Gastroesophageal sphincter (tissue), 4 donors: ENCODE measurements at regions not wholly inside any gene's neighbourhood (a gene's known extent, or its start where the extent isn't known, plus 50 kb on each side); places are given as distances from the start of the nearest gene placed in this dataset.

Experiments
- ATAC-seq: fragments of 150-250 bp; one replicate; pipeline ENCODE4 v1.9.1; 2016; ENCODE audit warnings: mild to moderate bottlenecking, moderate library complexity
- H3K27ac ChIP-seq, 4 donors: fragments of 200-600 bp; sonication (generic) in 3 of 4; 1 replicate in 3 of 4; 2 replicates in 1 of 4; pipeline ENCODE4 v1.5.1; 2016 to 2019
- H3K27me3 ChIP-seq: fragments of 200-600 bp; sonication (generic); one replicate; pipeline ENCODE4 v1.5.1; 2019
- H3K36me3 ChIP-seq, 2 donors: fragments of 200-600 bp; sonication (generic); one replicate each; pipeline ENCODE4 v1.5.1; 2019; ENCODE audit warnings: control low read depth in 1 of 2
- H3K4me1 ChIP-seq, 3 donors: fragments of 200-600 bp; sonication (generic); 1 replicate in 2 of 3; 2 replicates in 1 of 3; pipeline ENCODE4 v1.5.1; 2016 to 2019; ENCODE audit warnings: control low read depth in 2 of 3
- H3K4me3 ChIP-seq, 2 donors: fragments of 200-600 bp; sonication (generic); one replicate each; pipeline ENCODE4 v1.5.1; 2019; ENCODE audit warnings: mild to moderate bottlenecking in 1 of 2, moderate library complexity in 1 of 2
- H3K9me3 ChIP-seq, 3 donors: fragments of 200-600 bp; sonication (generic); one replicate each; pipeline ENCODE4 v1.5.1; 2017 to 2019; ENCODE audit warnings: control low read depth in 2 of 3
- CTCF ChIP-seq, 4 experiments: fragments of 200-600 bp in 2 of 4; fragments of 450-650 bp in 2 of 4; sonication (generic) in 1 of 4; IDR thresholded peaks; one replicate each; pipeline ENCODE4 v1.5.1; 2017 to 2019; ENCODE audit warnings: antibody characterized with exemption in 4 of 4, mild to moderate bottlenecking in 2 of 4, moderate library complexity in 2 of 4
- EP300 ChIP-seq: sonication (generic); formaldehyde crosslinking; IDR thresholded peaks from one replicate; pipeline ENCODE4 v1.6.1; 2017; ENCODE audit warnings: antibody characterized with exemption, mild to moderate bottlenecking
- POLR2A ChIP-seq, 2 donors: fragments of 450-650 bp; IDR thresholded peaks; one replicate each; pipeline ENCODE4 v1.6.1; 2017; ENCODE audit warnings: antibody characterized with exemption in 2 of 2, mild to moderate bottlenecking in 2 of 2, moderate library complexity in 1 of 2
- POLR2AphosphoS5 ChIP-seq: sonication (generic); formaldehyde crosslinking; IDR thresholded peaks from one replicate; pipeline ENCODE4 v1.6.1; 2017; ENCODE audit warnings: antibody characterized with exemption
- WGBS, 2 donors: methylation state at CpG; one replicate each; pipeline ENCODE4 v1.1.5; 2018; ENCODE audit warnings: low coverage in 1 of 2; 5-methylcytosine and 5-hydroxymethylcytosine counted together

DNA sequence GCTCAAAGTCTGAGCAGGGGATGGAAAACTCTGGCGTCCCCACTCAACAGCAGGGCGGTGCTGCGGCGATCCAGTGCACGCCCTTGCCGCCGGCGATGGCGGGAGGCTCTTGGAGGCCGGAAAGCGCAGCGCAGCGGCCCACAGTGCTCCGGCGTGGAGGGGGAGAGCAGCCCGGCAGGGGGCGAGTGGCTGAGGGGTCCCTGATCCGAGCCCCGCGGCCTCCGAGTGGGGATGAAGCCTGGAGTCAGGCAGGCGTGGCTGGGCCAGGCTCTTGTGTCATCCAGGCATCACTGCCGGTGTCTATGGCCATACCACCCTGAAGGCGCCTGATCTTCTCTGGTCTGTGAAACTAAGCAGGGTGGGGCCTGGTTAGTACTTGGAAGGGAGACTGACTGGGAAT is 183.1 kb downstream of the ALG10 start:
- no peaks in the 10 kb centered on the region for H3K27me3 ChIP-seq
- no peaks in the 10 kb centered on the region for H3K9me3 ChIP-seq
- H3K4me3 ChIP-seq, result no peak overlapping the region
- no peak for ATAC-seq
- TF ChIP-seq POLR2AphosphoS5 (no peak), EP300 (no peak), CTCF (IDR thresholded peaks at IDR 0.05) (no peak), POLR2A (IDR thresholded peaks at IDR 0.05) (no peak)
- H3K4me1 ChIP-seq, result no peaks in the 10 kb centered on the region
- no peak overlapping the region for H3K27ac ChIP-seq
- no peaks in the 10 kb centered on the region for H3K36me3 ChIP-seq
- 84% methylated on average over 6 of the region's 24 CpGs; no CpG with 5 or more reads in 1 of the 2 donors for WGBS, 2 donors

DNA sequence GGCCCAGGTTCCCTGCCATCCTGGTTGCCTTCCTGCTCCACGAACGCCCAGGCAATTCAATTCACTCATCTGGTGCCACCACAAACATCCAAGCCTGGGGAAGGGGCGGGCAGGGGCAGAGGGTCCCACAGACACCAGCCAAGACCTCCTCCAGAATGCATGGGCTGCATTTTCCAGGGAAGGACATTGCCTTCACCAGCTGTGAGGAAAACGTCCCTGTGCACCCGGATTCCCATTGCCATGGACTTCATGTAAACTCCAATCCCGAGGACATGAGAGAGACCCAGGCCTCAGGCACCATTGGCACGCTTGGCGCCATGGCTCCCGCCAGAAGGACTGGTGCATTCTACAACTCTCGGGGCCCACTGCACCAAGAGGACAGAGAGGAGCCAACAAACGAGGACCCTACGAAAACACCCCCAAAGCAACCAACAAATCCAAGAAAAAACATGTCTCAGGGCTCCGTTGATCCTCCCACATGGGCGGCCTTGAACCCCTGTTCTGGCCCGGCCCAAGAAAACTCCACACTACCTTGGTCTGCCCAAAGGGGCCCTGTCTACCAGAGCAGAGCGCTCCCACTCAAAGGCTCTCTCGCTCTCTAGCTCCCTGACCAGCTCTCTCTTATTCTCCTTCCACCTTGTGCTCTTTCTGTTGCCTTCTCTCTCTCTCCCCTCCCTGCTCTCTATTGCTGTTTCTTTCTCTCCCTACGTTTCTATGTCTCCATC is 183.9 kb downstream of the ALG10 start:
- H3K36me3 ChIP-seq, result no peaks in the 10 kb centered on the region
- 71 to 83% methylated on average over 1 to 8 of the region's 18 CpGs for WGBS, 2 donors
- H3K9me3 ChIP-seq, result no peaks in the 10 kb centered on the region
- no peaks in the 10 kb centered on the region for H3K4me1 ChIP-seq
- peaks cover 2% of the 10 kb centered on the region for H3K27me3 ChIP-seq
- H3K4me3 ChIP-seq, result no peak overlapping the region
- TF ChIP-seq EP300 (no peak), POLR2AphosphoS5 (no peak), CTCF (IDR thresholded peaks at IDR 0.05) (no peak), POLR2A (IDR thresholded peaks at IDR 0.05) (no peak)
- no peak overlapping the region for H3K27ac ChIP-seq
- no peak for ATAC-seq

- no peaks in the 10 kb centered on the region for H3K36me3 ChIP-seq
- no peak for ATAC-seq
- H3K27me3 ChIP-seq, result peaks cover 5% of the 10 kb centered on the region
- no peaks in the 10 kb centered on the region for H3K4me1 ChIP-seq
- TF ChIP-seq CTCF (IDR thresholded peaks at IDR 0.05), result no peak
- TF ChIP-seq EP300, result no peak
- no peak for TF ChIP-seq POLR2A (IDR thresholded peaks at IDR 0.05)
- TF ChIP-seq POLR2AphosphoS5, result no peak
- no peak overlapping the region for H3K4me3 ChIP-seq
- H3K9me3 ChIP-seq, result no peaks in the 10 kb centered on the region
- 80 to 93% methylated on average over 1 to 5 of the region's 11 CpGs for WGBS, 2 donors
- H3K27ac ChIP-seq, result no peak overlapping the region
Observed at GRCh38 chr12:34207858-34208257, 185.6 kb downstream of the ALG10 start.

DNA sequence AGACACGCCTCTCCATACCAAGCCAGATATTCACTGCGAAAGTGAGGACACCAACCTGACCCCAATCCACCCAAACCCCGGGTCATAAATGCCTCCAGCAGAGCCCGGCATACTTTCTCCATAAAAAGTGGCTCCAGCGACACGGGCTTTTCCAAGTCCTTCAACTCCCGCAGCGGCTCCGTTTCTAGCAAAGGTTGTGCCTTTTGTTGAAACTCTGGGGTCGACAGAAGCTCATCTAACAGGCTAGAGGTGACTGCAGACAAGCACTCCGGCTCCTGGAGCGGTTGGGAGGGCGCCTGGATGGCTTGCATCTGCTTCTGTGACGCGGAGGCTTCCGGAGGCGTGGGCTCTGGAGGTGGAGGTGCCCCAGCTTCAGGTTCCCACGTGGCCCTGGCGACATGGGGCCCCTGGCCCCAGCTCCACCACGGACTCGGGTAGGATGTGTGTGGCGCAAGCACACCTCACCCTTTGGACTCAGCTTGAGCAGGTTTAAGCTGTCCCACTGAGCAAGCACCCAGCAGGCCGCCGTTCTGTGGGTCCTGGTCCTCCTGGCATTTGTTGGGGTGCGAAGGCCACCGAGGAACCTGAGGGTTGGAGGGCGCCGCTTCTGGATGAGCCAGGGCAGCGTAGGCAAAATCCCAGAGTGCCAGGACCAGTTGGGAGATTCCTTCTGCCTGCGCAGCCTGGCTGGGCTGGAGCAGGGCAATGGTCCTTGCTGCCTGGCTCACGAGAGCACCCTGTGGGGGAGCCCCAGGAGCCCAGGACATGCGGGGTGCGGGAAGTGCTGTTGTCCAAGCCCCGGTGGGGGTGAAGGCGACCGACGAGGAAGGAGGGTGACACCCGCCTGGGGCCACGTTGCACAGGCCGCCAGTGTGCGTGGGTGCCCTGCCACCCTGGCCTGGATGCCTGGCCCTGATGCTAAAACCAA is 186.3 kb downstream of the ALG10 start:
- H3K4me1 ChIP-seq, result no peaks in the 10 kb centered on the region
- H3K27me3 ChIP-seq, result peaks cover 5% of the 10 kb centered on the region
- no peak for ATAC-seq
- no peaks in the 10 kb centered on the region for H3K36me3 ChIP-seq
- no peaks in the 10 kb centered on the region for H3K9me3 ChIP-seq
- no peak overlapping the region for H3K4me3 ChIP-seq
- no peak for TF ChIP-seq POLR2AphosphoS5
- no peak for TF ChIP-seq CTCF (IDR thresholded peaks at IDR 0.05)
- no peak for TF ChIP-seq EP300
- TF ChIP-seq POLR2A (IDR thresholded peaks at IDR 0.05), result no peak
- 87% methylated on average over 3 of the region's 41 CpGs; no CpG with 5 or more reads in 1 of the 2 donors for WGBS, 2 donors
- no peak overlapping the region for H3K27ac ChIP-seq
